Subcutaneous abdominal adipose tissue (tissue), 5 donors: ENCODE measurements at regions not wholly inside any gene's neighbourhood (a gene's known extent, or its start where the extent isn't known, plus 50 kb on each side); places are given as distances from the start of the nearest gene placed in this dataset.
"Not testable (repeated sequence)": the region's sequence is repeated elsewhere in the genome, so short reads cannot be mapped to it uniquely, and the experiment has no call there.

Source experiments
- H3K27ac ChIP-seq: one replicate; pipeline ENCODE4 v1.7.0; 2013; ENCODE audit warnings: low read depth, mild to moderate bottlenecking, inconsistent platforms, low read length, moderate library complexity
- H3K27me3 ChIP-seq, 5 donors: one replicate each; pipeline ENCODE4 v1.7.0; 2013; ENCODE audit warnings: low read length in 5 of 5, inconsistent platforms in 1 of 5; ENCODE audit not compliant: control insufficient read depth in 5 of 5, insufficient read depth in 4 of 5
- H3K36me3 ChIP-seq, 5 donors: one replicate each; pipeline ENCODE4 v1.7.0; 2013; ENCODE audit warnings: low read length in 5 of 5; ENCODE audit not compliant: control insufficient read depth in 5 of 5, insufficient read depth in 5 of 5
- H3K4me1 ChIP-seq, 5 donors: one replicate each; pipeline ENCODE4 v1.7.0; 2013; ENCODE audit warnings: low read length in 5 of 5, mild to moderate bottlenecking in 3 of 5, moderate library complexity in 1 of 5; ENCODE audit not compliant: control insufficient read depth in 5 of 5, insufficient read depth in 5 of 5
- H3K4me3 ChIP-seq, 5 donors: one replicate each; pipeline ENCODE4 v1.7.0; 2013; ENCODE audit warnings: low read length in 5 of 5, low read depth in 1 of 5
- H3K9ac ChIP-seq, 5 donors: one replicate each; pipeline ENCODE4 v1.7.0; 2013; ENCODE audit warnings: low read length in 5 of 5, mild to moderate bottlenecking in 4 of 5, moderate library complexity in 3 of 5
- H3K9me3 ChIP-seq, 5 donors: one replicate each; pipeline ENCODE4 v1.7.0; 2013; ENCODE audit warnings: low read length in 5 of 5; ENCODE audit not compliant: control insufficient read depth in 5 of 5
- donor health status: healthy.
- donor health status: healthy.
- donor health status: healthy.
- donor health status: healthy.
- donor health status: healthy.

GRCh38 chr7:140283472-140283871 lies 106.7 kb upstream of the KDM7A start:
- no peak overlapping the region for H3K9ac ChIP-seq
- peaks cover 0 to 2% (median 0%) of the 10 kb centered on the region in 5 donors for H3K27me3 ChIP-seq
- H3K4me3 ChIP-seq, result no peak overlapping the region
- peaks cover 0 to 4% (median 0%) of the 10 kb centered on the region in 5 donors for H3K9me3 ChIP-seq
- H3K4me1 ChIP-seq, result no peaks in the 10 kb centered on the region
- H3K36me3 ChIP-seq, result no peaks in the 10 kb centered on the region
- H3K27ac ChIP-seq, result no peak overlapping the region

GRCh38 chr7:140281960-140282359 lies 105.2 kb upstream of the KDM7A start:
- H3K9ac ChIP-seq, result no peak overlapping the region
- H3K27ac ChIP-seq, result no peak overlapping the region
- peaks cover 0 to 2% (median 0%) of the 10 kb centered on the region in 5 donors for H3K27me3 ChIP-seq
- no peaks in the 10 kb centered on the region for H3K36me3 ChIP-seq
- H3K9me3 ChIP-seq, result peaks cover 0 to 4% (median 0%) of the 10 kb centered on the region in 5 donors
- H3K4me3 ChIP-seq, result no peak overlapping the region
- H3K4me1 ChIP-seq, result no peaks in the 10 kb centered on the region

- H3K9ac ChIP-seq, result no peak overlapping the region
- H3K4me3 ChIP-seq, result no peak overlapping the region
- no peaks in the 10 kb centered on the region for H3K36me3 ChIP-seq
- peaks cover 0 to 4% (median 0%) of the 10 kb centered on the region in 5 donors for H3K9me3 ChIP-seq
- peaks cover 0 to under 1% (median 0%) of the 10 kb centered on the region in 5 donors for H3K4me1 ChIP-seq
- peaks cover 0 to 2% (median 0%) of the 10 kb centered on the region in 5 donors for H3K27me3 ChIP-seq
- H3K27ac ChIP-seq, result no peak overlapping the region
Observed at GRCh38 chr7:140281255-140281654, 104.5 kb upstream of the KDM7A start.

- Histone ChIP-seq H3K4me1 (peaks cover 0 to 13% (median 11%) of the 10 kb centered on the region in 5 donors), H3K27ac (peak overlapping the region; percentile 46), H3K27me3 (peaks cover 0 to 2% (median 0%) of the 10 kb centered on the region in 5 donors), H3K4me3 (peak overlapping the region in 2 of 5 donors; percentile 20 to 24), H3K9me3 (no peaks in the 10 kb centered on the region), H3K9ac (no peak overlapping the region), H3K36me3 (no peaks in the 10 kb centered on the region)
Observed at GRCh38 chr7:140276001-140276400, 99.2 kb upstream of the KDM7A start.

- Histone ChIP-seq H3K4me1 (peaks cover 0 to 13% (median 11%) of the 10 kb centered on the region in 5 donors), H3K4me3 (peak overlapping the region in 3 of 5 donors; percentile 15 to 24 (median 20)), H3K27ac (peak overlapping the region; percentile 46), H3K9me3 (no peaks in the 10 kb centered on the region), H3K9ac (peak overlapping the region in 2 of 5 donors; percentile 2 to 38), H3K36me3 (no peaks in the 10 kb centered on the region), H3K27me3 (no peaks in the 10 kb centered on the region)
Observed at GRCh38 chr7:140275069-140275965, 98.5 kb upstream of the KDM7A start.

- no peaks in the 10 kb centered on the region for H3K9me3 ChIP-seq
- H3K36me3 ChIP-seq, result no peaks in the 10 kb centered on the region
- H3K27me3 ChIP-seq, result no peaks in the 10 kb centered on the region
- no peak overlapping the region for H3K4me3 ChIP-seq
- no peak overlapping the region for H3K27ac ChIP-seq
- peaks cover 0 to 13% (median 11%) of the 10 kb centered on the region in 5 donors for H3K4me1 ChIP-seq
- no peak overlapping the region for H3K9ac ChIP-seq
Observed at GRCh38 chr7:140273417-140273816, 96.6 kb upstream of the KDM7A start.

GRCh38 chr7:140271643-140271968 lies 94.8 kb upstream of the KDM7A start:
- H3K9ac ChIP-seq, H3K36me3 ChIP-seq, H3K27me3 ChIP-seq, H3K9me3 ChIP-seq, H3K27ac ChIP-seq, H3K4me3 ChIP-seq: not testable (repeated sequence)
- peaks cover 0 to 13% (median 11%) of the 10 kb centered on the region in 5 donors for H3K4me1 ChIP-seq

- Histone ChIP-seq H3K9ac (no peak overlapping the region), H3K4me1 (no peaks in the 10 kb centered on the region), H3K36me3 (no peaks in the 10 kb centered on the region), H3K4me3 (no peak overlapping the region), H3K9me3 (no peaks in the 10 kb centered on the region), H3K27me3 (no peaks in the 10 kb centered on the region), H3K27ac (no peak overlapping the region)
Observed at GRCh38 chr7:140269004-140269638, 92.3 kb upstream of the KDM7A start.

GRCh38 chr7:140267381-140268226 lies 90.8 kb upstream of the KDM7A start:
- H3K9ac ChIP-seq, result no peak overlapping the region
- no peak overlapping the region for H3K27ac ChIP-seq
- peaks cover 0 to 3% (median 0%) of the 10 kb centered on the region in 5 donors for H3K4me1 ChIP-seq
- no peaks in the 10 kb centered on the region for H3K36me3 ChIP-seq
- H3K4me3 ChIP-seq, result no peak overlapping the region
- H3K27me3 ChIP-seq, result no peaks in the 10 kb centered on the region
- H3K9me3 ChIP-seq, result no peaks in the 10 kb centered on the region
